HFFc6 (cell line): ENCODE measurements at regions not wholly inside any gene's neighbourhood (a gene's known extent, or its start where the extent isn't known, plus 50 kb on each side); places are given as distances from the start of the nearest gene placed in this dataset.
"Not testable (repeated sequence)": the region's sequence is repeated elsewhere in the genome, so short reads cannot be mapped to it uniquely, and the experiment has no call there.

ENCODE experiments used
- DNase-seq: peaks from one replicate; pipeline ENCODE4 v3.0.0-alpha.2; 2018
- H3K27ac Mint-ChIP-seq: 2 replicates; pipeline ENCODE4 v1.8.0; 2020; ENCODE audit warnings: mild to moderate bottlenecking, mixed read lengths
- H3K27me3 Mint-ChIP-seq: 2 replicates; pipeline ENCODE4 v1.8.0; 2021; ENCODE audit warnings: mild to moderate bottlenecking, moderate library complexity, mixed read lengths; ENCODE audit not compliant: insufficient read depth
- H3K36me3 Mint-ChIP-seq: 2 replicates; pipeline ENCODE4 v1.8.0; 2021; ENCODE audit warnings: low read depth, mixed read lengths
- H3K4me1 Mint-ChIP-seq: 2 replicates; pipeline ENCODE4 v1.8.0; 2020; ENCODE audit warnings: low read depth, mixed read lengths
- H3K4me3 Mint-ChIP-seq: 2 replicates; pipeline ENCODE4 v1.8.0; 2020; ENCODE audit warnings: mild to moderate bottlenecking, moderate library complexity, mixed read lengths
- H3K9me3 Mint-ChIP-seq: 2 replicates; pipeline ENCODE4 v1.8.0; 2020; ENCODE audit warnings: mild to moderate bottlenecking, mixed read lengths
- CTCF ChIP-seq: fragments of 200-600 bp; sonication (generic); IDR thresholded peaks from 2 replicates; pipeline ENCODE4 v1.5.0; 2021; ENCODE audit warnings: antibody characterized with exemption, mild to moderate bottlenecking

- H3K27me3 Mint-ChIP-seq, result no peaks in the 10 kb centered on the region
These were observed 1754.0 kb upstream of the ACO1 start for GRCh38 chr9:30630459-30630858.

GRCh38 chr9:30646639-30647038 is 1737.8 kb upstream of the ACO1 start:
- H3K27me3 Mint-ChIP-seq, H3K27ac Mint-ChIP-seq, H3K36me3 Mint-ChIP-seq, H3K4me1 Mint-ChIP-seq, H3K4me3 Mint-ChIP-seq, DNase-seq: not testable (repeated sequence)
- peaks cover 27% of the 10 kb centered on the region for H3K9me3 Mint-ChIP-seq

More at GRCh38 chr9:30630459-30630858, 1754.0 kb upstream of the ACO1 start:
- no peak for TF ChIP-seq CTCF
- Mint-ChIP-seq H3K4me3 (no peak overlapping the region), H3K27ac (no peak overlapping the region), H3K9me3 (no peaks in the 10 kb centered on the region; the same call in 1 of the 2 replicates), H3K36me3 (no peaks in the 10 kb centered on the region), H3K4me1 (no peaks in the 10 kb centered on the region)
- DNase-seq, result no peak

- Mint-ChIP-seq H3K27me3 (no peaks in the 10 kb centered on the region), H3K27ac (no peak overlapping the region), H3K4me1 (no peaks in the 10 kb centered on the region), H3K36me3 (no peaks in the 10 kb centered on the region), H3K9me3 (peaks cover 8% of the 10 kb centered on the region), H3K4me3 (no peak overlapping the region)
- no peak for TF ChIP-seq CTCF
- DNase-seq, result no peak
These were observed 1722.5 kb upstream of the ACO1 start for GRCh38 chr9:30661925-30662324.

- Mint-ChIP-seq H3K9me3 (peaks cover 19% of the 10 kb centered on the region), H3K27ac (no peak overlapping the region), H3K4me3 (no peak overlapping the region), H3K4me1 (no peaks in the 10 kb centered on the region), H3K36me3 (no peaks in the 10 kb centered on the region), H3K27me3 (no peaks in the 10 kb centered on the region)
- TF ChIP-seq CTCF, result no peak
- no peak for DNase-seq
These were observed 1713.5 kb upstream of the ACO1 start for GRCh38 chr9:30670805-30671562.

- no peak overlapping the region for H3K4me3 Mint-ChIP-seq
- TF ChIP-seq CTCF, result no peak
- DNase-seq, result no peak
These were observed 1711.3 kb upstream of the ACO1 start for GRCh38 chr9:30673132-30673531.

GRCh38 chr9:30676651-30677050 is 1707.8 kb upstream of the ACO1 start:
- Mint-ChIP-seq H3K4me3 (no peak overlapping the region), H3K4me1 (no peaks in the 10 kb centered on the region), H3K27ac (no peak overlapping the region), H3K27me3 (no peaks in the 10 kb centered on the region), H3K9me3 (peaks cover 16% of the 10 kb centered on the region), H3K36me3 (no peaks in the 10 kb centered on the region)
- DNase-seq, result no peak
- no peak for TF ChIP-seq CTCF

More at GRCh38 chr9:30673132-30673531, 1711.3 kb upstream of the ACO1 start:
- no peak overlapping the region for H3K27ac Mint-ChIP-seq
- no peaks in the 10 kb centered on the region for H3K27me3 Mint-ChIP-seq
- no peaks in the 10 kb centered on the region for H3K36me3 Mint-ChIP-seq
- H3K9me3 Mint-ChIP-seq, result peaks cover 19% of the 10 kb centered on the region
- H3K4me1 Mint-ChIP-seq, result no peaks in the 10 kb centered on the region
